ENCODE measurements at regions not wholly inside any gene's neighbourhood (a gene's known extent, or its start where the extent isn't known, plus 50 kb on each side); places are given as distances from the start of the nearest gene placed in this dataset.
"Not testable (repeated sequence)": the region's sequence is repeated elsewhere in the genome, so short reads cannot be mapped to it uniquely, and the experiment has no call there.

- H2BK15ac ChIP-seq (ENCODE audit: low read depth, low read length); H3K23ac ChIP-seq (ENCODE audit: low read depth, low read length); H3K79me1 ChIP-seq (ENCODE audit: low read depth in 1 of 2, low read length in 2 of 2); H3K9me1 ChIP-seq (ENCODE audit: insufficient read depth, low read length); H3K4ac ChIP-seq (ENCODE audit: low read depth, low read length); H2AK9ac ChIP-seq (replicated peaks; ENCODE audit: low read depth, low read length, poor library complexity); H4K8ac ChIP-seq (ENCODE audit: low read depth in 2 of 2, low read length in 2 of 2); dilution Hi-C loops (cut with HindIII; ENCODE audit: low sequenced_read_pairs, unreplicated experiment); ATAC-seq (ENCODE audit: low read depth); H3K27ac ChIP-seq (ENCODE audit: insufficient read depth, low read length); H3K4me2 ChIP-seq (ENCODE audit: low read depth, low read length); H3K4me1 ChIP-seq (ENCODE audit: control insufficient read depth, insufficient read depth, low read length); H4K91ac ChIP-seq (ENCODE audit: insufficient read depth, low read depth, low read length); H3K36me3 ChIP-seq (ENCODE audit: control insufficient read depth, insufficient read depth, low read length); H2BK5ac ChIP-seq (ENCODE audit: low read depth, low read length, poor library complexity, severe bottlenecking); H4K20me1 ChIP-seq (ENCODE audit: insufficient read depth, low read length); in situ Hi-C loops (cut with MboI; ENCODE audit: low sequenced_read_pairs); intact Hi-C loops (cut with micrococcal nuclease); H2BK20ac ChIP-seq (ENCODE audit: low read depth, low read length); DNase-seq; H2AFZ ChIP-seq (replicated peaks; ENCODE audit: low read length, poor library complexity); H2BK120ac ChIP-seq (ENCODE audit: low read depth, low read length); H3K56ac ChIP-seq (ENCODE audit: extremely low read depth, insufficient read depth, low read length); CTCF ChIA-PET; H3K9me3 ChIP-seq (ENCODE audit: control insufficient read depth, insufficient read depth, low read length); H3K9ac ChIP-seq (ENCODE audit: low read depth, low read length); H3K18ac ChIP-seq (ENCODE audit: low read depth, low read length); H4K5ac ChIP-seq (ENCODE audit: low read depth, low read length); H3K4me3 ChIP-seq (ENCODE audit: insufficient read depth, low read depth, low read length); H3K14ac ChIP-seq (replicated peaks; ENCODE audit: low read depth, low read length); BruUV-seq (replicated peaks); H3K27me3 ChIP-seq (ENCODE audit: control insufficient read depth, insufficient read depth, low read length); POLR2A ChIA-PET (ENCODE audit: unreplicated experiment); H2AK5ac ChIP-seq (ENCODE audit: low read depth, low read length): not testable (repeated sequence)
- no CpG with 5 or more reads among the region's 11 CpGs for WGBS, 2 experiments (ENCODE audit: extremely low coverage in 2 of 2, insufficient read length in 1 of 2)
These were observed 447.2 kb downstream of the EPHA5 start for GRCh38 chr4:65223074-65223473.

Data from IMR-90 (cell line).